ENCODE measurements at regions not wholly inside any gene's neighbourhood (a gene's known extent, or its start where the extent isn't known, plus 50 kb on each side); places are given as distances from the start of the nearest gene placed in this dataset.

DNA sequence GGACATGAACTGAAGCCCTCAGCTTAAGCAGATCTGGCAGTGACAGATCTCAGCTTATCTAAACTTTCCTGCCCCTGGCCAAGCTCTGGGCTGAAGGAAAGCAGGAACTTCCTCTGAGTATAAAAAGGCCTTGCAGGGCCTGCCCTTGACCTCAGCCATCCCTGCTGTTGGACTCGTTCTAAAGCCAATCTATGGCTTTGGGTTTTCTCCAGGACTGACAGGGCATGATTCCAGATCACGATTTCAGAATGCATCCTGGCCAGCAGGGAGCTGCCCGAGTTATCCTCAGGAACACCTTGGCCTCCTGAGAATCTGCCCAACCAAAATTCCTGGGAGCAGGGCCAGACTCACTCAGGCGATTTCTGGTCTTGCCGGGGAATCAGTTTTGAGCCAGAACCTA is 502.7 kb downstream of the TLE4 start:
- TF ChIP-seq POLR2A (IDR thresholded peaks at IDR 0.05; ENCODE audit: extremely low read depth, insufficient read length) (no peak), MYC (IDR thresholded peaks at IDR 0.05; ENCODE audit: low read depth, low read length) (no peak)
- TF ChIP-seq, protein P1, sequence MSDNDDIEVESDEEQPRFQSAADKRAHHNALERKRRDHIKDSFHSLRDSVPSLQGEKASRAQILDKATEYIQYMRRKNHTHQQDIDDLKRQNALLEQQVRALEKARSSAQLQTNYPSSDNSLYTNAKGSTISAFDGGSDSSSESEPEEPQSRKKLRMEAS (IDR thresholded peaks at IDR 0.05; ENCODE audit: low read depth, low read length), result no peak
- TF ChIP-seq, protein P2, sequence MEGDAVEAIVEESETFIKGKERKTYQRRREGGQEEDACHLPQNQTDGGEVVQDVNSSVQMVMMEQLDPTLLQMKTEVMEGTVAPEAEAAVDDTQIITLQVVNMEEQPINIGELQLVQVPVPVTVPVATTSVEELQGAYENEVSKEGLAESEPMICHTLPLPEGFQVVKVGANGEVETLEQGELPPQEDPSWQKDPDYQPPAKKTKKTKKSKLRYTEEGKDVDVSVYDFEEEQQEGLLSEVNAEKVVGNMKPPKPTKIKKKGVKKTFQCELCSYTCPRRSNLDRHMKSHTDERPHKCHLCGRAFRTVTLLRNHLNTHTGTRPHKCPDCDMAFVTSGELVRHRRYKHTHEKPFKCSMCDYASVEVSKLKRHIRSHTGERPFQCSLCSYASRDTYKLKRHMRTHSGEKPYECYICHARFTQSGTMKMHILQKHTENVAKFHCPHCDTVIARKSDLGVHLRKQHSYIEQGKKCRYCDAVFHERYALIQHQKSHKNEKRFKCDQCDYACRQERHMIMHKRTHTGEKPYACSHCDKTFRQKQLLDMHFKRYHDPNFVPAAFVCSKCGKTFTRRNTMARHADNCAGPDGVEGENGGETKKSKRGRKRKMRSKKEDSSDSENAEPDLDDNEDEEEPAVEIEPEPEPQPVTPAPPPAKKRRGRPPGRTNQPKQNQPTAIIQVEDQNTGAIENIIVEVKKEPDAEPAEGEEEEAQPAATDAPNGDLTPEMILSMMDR (IDR thresholded peaks at IDR 0.05; ENCODE audit: low read depth, low read length), result no peak
- DNase-seq (ENCODE audit: low read depth), result no peak
- H3K4me3 ChIP-seq (ENCODE audit: low read depth, low read length), result no peak overlapping the region

DNA sequence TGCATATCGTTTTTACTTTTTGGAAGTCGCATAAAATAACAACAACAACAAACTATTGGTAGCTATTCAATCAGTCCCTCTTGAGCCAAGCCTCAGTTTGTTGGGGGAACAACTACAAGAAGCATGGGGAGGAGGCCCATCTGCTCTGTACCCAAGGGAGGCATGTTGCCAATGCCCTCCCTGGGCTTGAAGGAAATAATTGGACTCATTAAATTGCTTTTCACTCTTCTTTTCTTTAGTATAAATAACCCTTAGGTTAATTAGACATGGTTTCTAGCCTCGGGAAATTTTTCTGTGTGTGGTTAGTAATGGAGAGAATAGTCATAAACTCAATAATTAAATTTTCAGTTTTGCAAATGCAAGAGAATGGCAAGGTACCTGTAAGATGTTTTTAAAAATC is 500.7 kb downstream of the TLE4 start:
- H3K4me3 ChIP-seq (ENCODE audit: low read depth, low read length), result no peak overlapping the region
- DNase-seq (ENCODE audit: low read depth), result no peak
- TF ChIP-seq MYC (IDR thresholded peaks at IDR 0.05; ENCODE audit: low read depth, low read length) (no peak), POLR2A (IDR thresholded peaks at IDR 0.05; ENCODE audit: extremely low read depth, insufficient read length) (no peak)
- TF ChIP-seq, protein P1 (IDR thresholded peaks at IDR 0.05; ENCODE audit: low read depth, low read length), result no peak
- TF ChIP-seq, protein P2 (IDR thresholded peaks at IDR 0.05; ENCODE audit: low read depth, low read length), result no peak

DNA sequence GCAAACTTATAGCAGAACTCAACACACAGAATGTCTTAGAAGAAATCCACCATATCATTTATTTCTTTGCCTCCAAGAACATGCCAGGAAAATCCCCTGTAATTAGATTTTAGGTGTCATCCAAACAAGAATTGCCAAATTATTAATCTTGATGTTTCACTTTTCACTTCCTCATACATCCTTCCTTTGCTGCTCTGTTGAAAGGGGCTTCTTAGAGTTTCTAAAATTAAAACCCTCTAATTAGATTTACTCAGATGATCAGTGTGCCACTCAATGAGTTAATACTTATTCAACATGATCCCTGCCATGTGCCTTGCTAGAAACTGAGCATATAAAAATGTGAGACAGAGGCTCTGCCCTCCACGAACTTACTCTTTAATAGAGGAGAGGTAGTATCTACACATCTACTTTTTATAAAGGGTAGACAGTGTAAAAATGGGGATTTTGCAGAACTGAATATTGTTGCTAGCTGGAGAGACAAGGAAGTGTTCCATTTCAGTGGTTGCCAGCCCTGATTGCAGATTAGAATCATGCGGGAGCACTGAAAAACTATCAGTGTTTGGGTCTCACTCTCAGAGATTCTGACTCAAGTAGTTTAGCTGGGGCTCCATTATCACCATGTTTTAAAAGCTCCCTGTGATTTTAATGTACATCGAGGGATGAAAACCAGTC is 498.4 kb downstream of the TLE4 start:
- TF ChIP-seq MYC (IDR thresholded peaks at IDR 0.05; ENCODE audit: low read depth, low read length) (no peak), POLR2A (IDR thresholded peaks at IDR 0.05; ENCODE audit: extremely low read depth, insufficient read length) (no peak)
- TF ChIP-seq, protein P1 (IDR thresholded peaks at IDR 0.05; ENCODE audit: low read depth, low read length), result no peak
- TF ChIP-seq, protein P2 (IDR thresholded peaks at IDR 0.05; ENCODE audit: low read depth, low read length), result no peak
- no peak for DNase-seq (ENCODE audit: low read depth)
- no peak overlapping the region for H3K4me3 ChIP-seq (ENCODE audit: low read depth, low read length)

DNA sequence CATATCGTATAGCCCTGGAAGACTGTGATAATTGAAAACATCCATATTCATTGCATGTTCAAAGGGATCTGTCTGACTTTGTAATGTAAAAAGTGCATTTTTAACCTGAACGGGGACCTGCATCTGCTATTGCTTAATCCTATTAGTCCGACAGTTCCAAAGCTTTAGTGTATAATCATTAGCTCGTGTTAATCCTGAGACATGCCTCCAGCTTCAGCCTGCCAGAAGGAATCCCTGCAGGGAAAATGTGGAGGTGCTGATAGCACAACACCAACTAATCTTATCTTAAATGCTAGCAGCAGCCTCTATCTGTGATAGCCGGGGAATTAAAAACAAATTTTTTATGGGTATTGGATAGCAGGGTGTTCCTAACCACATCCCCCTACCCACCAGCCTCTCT is 495.2 kb downstream of the TLE4 start:
- H3K4me3 ChIP-seq (ENCODE audit: low read depth, low read length), result no peak overlapping the region
- no peak for TF ChIP-seq MYC (IDR thresholded peaks at IDR 0.05; ENCODE audit: low read depth, low read length)
- TF ChIP-seq, protein P2 (IDR thresholded peaks at IDR 0.05; ENCODE audit: low read depth, low read length), result no peak
- no peak for TF ChIP-seq POLR2A (IDR thresholded peaks at IDR 0.05; ENCODE audit: extremely low read depth, insufficient read length)
- TF ChIP-seq, protein P1 (IDR thresholded peaks at IDR 0.05; ENCODE audit: low read depth, low read length), result no peak
- no peak for DNase-seq (ENCODE audit: low read depth)

DNA sequence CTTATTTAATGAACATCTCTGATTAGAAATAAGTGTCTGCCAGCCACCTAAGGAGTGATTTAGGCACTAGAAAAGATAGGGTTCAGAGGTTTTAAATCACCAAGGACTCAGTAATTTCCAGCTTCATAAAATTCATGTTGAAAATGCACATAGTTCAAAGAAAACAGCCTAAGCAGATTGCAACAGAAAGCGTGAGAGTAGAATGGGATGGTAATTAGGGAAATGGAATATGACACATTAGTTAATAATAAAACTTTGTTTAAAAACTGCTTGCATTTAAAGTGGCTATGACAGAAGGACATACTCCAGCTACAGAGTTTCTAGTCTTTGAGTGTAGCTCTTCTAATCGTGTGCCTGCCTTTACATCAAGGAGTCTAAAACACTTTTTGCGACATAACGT is 490.8 kb downstream of the TLE4 start:
- TF ChIP-seq, protein P2 (IDR thresholded peaks at IDR 0.05; ENCODE audit: low read depth, low read length), result no peak
- no peak for TF ChIP-seq MYC (IDR thresholded peaks at IDR 0.05; ENCODE audit: low read depth, low read length)
- DNase-seq (ENCODE audit: low read depth), result no peak
- no peak overlapping the region for H3K4me3 ChIP-seq (ENCODE audit: low read depth, low read length)

DNA sequence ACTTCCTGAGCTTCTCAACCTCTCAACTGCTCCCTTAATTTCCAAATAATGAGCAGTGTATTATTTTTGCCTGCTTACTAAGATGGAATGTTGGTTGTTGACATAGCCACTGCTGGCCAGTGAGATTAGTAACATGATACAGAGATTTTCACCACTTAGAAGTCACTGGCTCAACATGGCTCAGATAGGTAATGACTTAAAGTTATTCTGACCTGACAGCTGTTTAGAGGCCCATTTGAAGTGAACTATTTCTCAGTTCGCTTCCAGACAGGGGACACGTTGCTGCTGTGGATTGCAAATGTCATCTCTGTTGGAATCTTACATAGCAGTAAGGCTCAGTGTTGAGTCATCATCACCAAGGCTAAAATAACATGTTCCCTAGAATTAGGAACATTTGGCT is 490.2 kb downstream of the TLE4 start:
- TF ChIP-seq, protein P1 (IDR thresholded peaks at IDR 0.05; ENCODE audit: low read depth, low read length), result no peak
- TF ChIP-seq MYC (IDR thresholded peaks at IDR 0.05; ENCODE audit: low read depth, low read length) (no peak), POLR2A (IDR thresholded peaks at IDR 0.05; ENCODE audit: extremely low read depth, insufficient read length) (no peak)
- TF ChIP-seq, protein P2 (IDR thresholded peaks at IDR 0.05; ENCODE audit: low read depth, low read length), result no peak
- no peak overlapping the region for H3K4me3 ChIP-seq (ENCODE audit: low read depth, low read length)
- DNase-seq (ENCODE audit: low read depth), result no peak
